Loucy (cell line): ENCODE measurements at regions not wholly inside any gene's neighbourhood (a gene's known extent, or its start where the extent isn't known, plus 50 kb on each side); places are given as distances from the start of the nearest gene placed in this dataset.
A peak's percentile ranks its signal among the peaks of the same experiment; 100 is the strongest.

Source experiments
- H2AFZ ChIP-seq: fragments of 200-600 bp; sonication (generic); 2 replicates; pipeline ENCODE4 v1.6.0; 2016; ENCODE audit warnings: antibody characterized with exemption, mild to moderate bottlenecking, low read length, moderate library complexity
- H3F3A ChIP-seq: fragments of 200-600 bp; 2 replicates; pipeline ENCODE4 v1.6.0; 2016; ENCODE audit warnings: antibody characterized with exemption, low read depth, mild to moderate bottlenecking
- H3K27me3 ChIP-seq: fragments of 200-600 bp; sonication (generic); 2 replicates; pipeline ENCODE4 v1.6.1; 2014; ENCODE audit warnings: low read length, mild to moderate bottlenecking; ENCODE audit not compliant: insufficient read depth, poor library complexity, severe bottlenecking
- H3K36me3 ChIP-seq: fragments of 200-600 bp; sonication (generic); 2 replicates; pipeline ENCODE4 v1.6.1; 2016; ENCODE audit warnings: low read length; ENCODE audit not compliant: insufficient read depth
- H3K4me1 ChIP-seq: fragments of 200-600 bp; sonication (generic); 2 replicates; pipeline ENCODE4 v1.5.1; 2014; ENCODE audit warnings: low read length, mild to moderate bottlenecking; ENCODE audit not compliant: insufficient read depth, poor library complexity, severe bottlenecking
- H3K4me2 ChIP-seq: fragments of 200-600 bp; sonication (generic); 2 replicates; pipeline ENCODE4 v1.6.0; 2014; ENCODE audit warnings: antibody characterized with exemption, low read length, low read depth, mild to moderate bottlenecking; ENCODE audit not compliant: poor library complexity, severe bottlenecking
- H3K4me3 ChIP-seq: fragments of 200-600 bp; sonication (generic); 2 replicates; pipeline ENCODE4 v1.5.1; 2014; ENCODE audit warnings: low read length, mild to moderate bottlenecking, mixed read lengths; ENCODE audit not compliant: poor library complexity, severe bottlenecking
- H3K79me2 ChIP-seq: fragments of 200-600 bp; sonication (generic); 2 replicates; pipeline ENCODE4 v1.6.1; 2014; ENCODE audit warnings: low read length; ENCODE audit not compliant: insufficient read depth
- H3K9ac ChIP-seq: fragments of 200-600 bp; sonication (generic); 2 replicates; pipeline ENCODE4 v1.6.0; 2014; ENCODE audit warnings: mild to moderate bottlenecking, low read depth, low read length, moderate library complexity; ENCODE audit not compliant: poor library complexity, severe bottlenecking
- H3K9me2 ChIP-seq: fragments of 200-600 bp; sonication (generic); replicated peaks from 2 replicates; pipeline ENCODE4 v1.6.1; 2016; ENCODE audit warnings: low read depth, low read length, mixed read lengths
- H3K9me3 ChIP-seq: fragments of 200-600 bp; sonication (generic); 2 replicates; pipeline ENCODE4 v1.6.1; 2014; ENCODE audit warnings: mild to moderate bottlenecking, antibody characterized with exemption, low read length, low read depth; ENCODE audit not compliant: insufficient read depth
- H4K20me1 ChIP-seq: fragments of 200-600 bp; sonication (generic); 2 replicates; pipeline ENCODE4 v1.6.0; 2014; ENCODE audit warnings: antibody characterized with exemption, low read length, mild to moderate bottlenecking; ENCODE audit not compliant: insufficient read depth, poor library complexity, severe bottlenecking
- EZH2phosphoT487 ChIP-seq: fragments of 200-600 bp; IDR thresholded peaks from 2 replicates; pipeline ENCODE4 v1.6.1; 2018; ENCODE audit warnings: antibody characterized with exemption, mild to moderate bottlenecking, moderate library complexity, borderline replicate concordance
- TF ChIP-seq, protein P1 (sequence below): fragments of 200-600 bp; sonication (generic); conservative IDR thresholded peaks from 2 replicates; pipeline ENCODE4 v1.5.1; 2014; ENCODE audit warnings: mild to moderate bottlenecking, antibody characterized with exemption, low read length

DNA sequence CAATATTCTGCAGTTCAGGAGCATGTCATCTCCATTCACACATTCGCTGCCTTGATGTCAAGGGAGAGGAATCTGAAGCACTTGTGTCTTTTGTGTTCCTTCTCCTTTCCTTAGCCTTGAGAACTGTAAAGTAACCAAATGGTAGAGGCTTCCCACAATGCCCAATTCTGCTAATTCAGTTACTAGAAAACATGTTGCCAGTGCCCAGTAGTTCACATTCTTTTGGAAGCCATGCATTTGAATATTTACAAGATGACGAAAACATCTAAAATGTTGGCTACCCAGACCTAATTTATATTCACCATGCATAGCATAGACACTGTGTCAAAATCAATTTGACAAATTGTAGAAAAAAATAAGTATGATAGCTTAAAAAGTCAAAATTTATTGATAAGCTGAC lies 852.7 kb upstream of the PHF14 start:
- no peak overlapping the region for H3K4me3 ChIP-seq
- H3K9me3 ChIP-seq, result no peaks in the 10 kb centered on the region
- TF ChIP-seq, protein P1, sequence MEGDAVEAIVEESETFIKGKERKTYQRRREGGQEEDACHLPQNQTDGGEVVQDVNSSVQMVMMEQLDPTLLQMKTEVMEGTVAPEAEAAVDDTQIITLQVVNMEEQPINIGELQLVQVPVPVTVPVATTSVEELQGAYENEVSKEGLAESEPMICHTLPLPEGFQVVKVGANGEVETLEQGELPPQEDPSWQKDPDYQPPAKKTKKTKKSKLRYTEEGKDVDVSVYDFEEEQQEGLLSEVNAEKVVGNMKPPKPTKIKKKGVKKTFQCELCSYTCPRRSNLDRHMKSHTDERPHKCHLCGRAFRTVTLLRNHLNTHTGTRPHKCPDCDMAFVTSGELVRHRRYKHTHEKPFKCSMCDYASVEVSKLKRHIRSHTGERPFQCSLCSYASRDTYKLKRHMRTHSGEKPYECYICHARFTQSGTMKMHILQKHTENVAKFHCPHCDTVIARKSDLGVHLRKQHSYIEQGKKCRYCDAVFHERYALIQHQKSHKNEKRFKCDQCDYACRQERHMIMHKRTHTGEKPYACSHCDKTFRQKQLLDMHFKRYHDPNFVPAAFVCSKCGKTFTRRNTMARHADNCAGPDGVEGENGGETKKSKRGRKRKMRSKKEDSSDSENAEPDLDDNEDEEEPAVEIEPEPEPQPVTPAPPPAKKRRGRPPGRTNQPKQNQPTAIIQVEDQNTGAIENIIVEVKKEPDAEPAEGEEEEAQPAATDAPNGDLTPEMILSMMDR, result no peak

DNA sequence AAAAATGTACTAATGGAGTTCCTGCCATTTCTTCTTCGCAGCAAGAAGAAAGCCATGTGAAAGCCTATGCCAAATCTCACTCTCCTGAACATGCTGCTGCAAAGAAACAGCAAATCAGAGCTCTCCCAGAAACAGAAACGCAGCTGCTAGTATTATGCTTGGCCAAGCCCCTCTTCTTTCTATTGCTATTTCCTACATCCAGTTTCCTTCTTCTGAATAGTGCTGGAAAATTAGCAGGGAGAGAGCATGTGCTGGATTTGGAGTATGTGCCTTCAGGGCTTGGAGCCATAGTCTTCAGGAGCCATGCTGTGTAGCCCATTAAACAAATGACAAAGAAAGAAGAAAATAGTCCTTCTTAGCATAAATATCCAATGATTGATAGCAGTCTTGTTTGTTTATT lies 852.0 kb upstream of the PHF14 start:
- H3K27me3 ChIP-seq, result no peaks in the 10 kb centered on the region
- no peaks in the 10 kb centered on the region for H3K9me2 ChIP-seq
- TF ChIP-seq, protein P1, result no peak
- no peak for TF ChIP-seq EZH2phosphoT487
- H3F3A ChIP-seq, result no peaks in the 10 kb centered on the region
- H2AFZ ChIP-seq, result peak overlapping the region; percentile 62
- H3K9ac ChIP-seq, result no peak overlapping the region
- no peaks in the 10 kb centered on the region for H3K9me3 ChIP-seq
- no peaks in the 10 kb centered on the region for H3K36me3 ChIP-seq
- no peak overlapping the region for H3K4me3 ChIP-seq
- peaks cover 9% of the 10 kb centered on the region for H3K4me1 ChIP-seq
- no peak overlapping the region for H3K4me2 ChIP-seq
- H3K79me2 ChIP-seq, result no peaks in the 10 kb centered on the region
- no peaks in the 10 kb centered on the region for H4K20me1 ChIP-seq

More for the DNA sequence above, 852.7 kb upstream of the PHF14 start:
- no peak overlapping the region for H3K9ac ChIP-seq
- no peaks in the 10 kb centered on the region for H3K36me3 ChIP-seq
- H3K27me3 ChIP-seq, result no peaks in the 10 kb centered on the region
- no peaks in the 10 kb centered on the region for H3F3A ChIP-seq
- no peaks in the 10 kb centered on the region for H3K79me2 ChIP-seq
- H3K4me1 ChIP-seq, result peaks cover 9% of the 10 kb centered on the region
- no peaks in the 10 kb centered on the region for H4K20me1 ChIP-seq
- no peak overlapping the region for H2AFZ ChIP-seq
- H3K9me2 ChIP-seq, result no peaks in the 10 kb centered on the region
- no peak overlapping the region for H3K4me2 ChIP-seq

DNA sequence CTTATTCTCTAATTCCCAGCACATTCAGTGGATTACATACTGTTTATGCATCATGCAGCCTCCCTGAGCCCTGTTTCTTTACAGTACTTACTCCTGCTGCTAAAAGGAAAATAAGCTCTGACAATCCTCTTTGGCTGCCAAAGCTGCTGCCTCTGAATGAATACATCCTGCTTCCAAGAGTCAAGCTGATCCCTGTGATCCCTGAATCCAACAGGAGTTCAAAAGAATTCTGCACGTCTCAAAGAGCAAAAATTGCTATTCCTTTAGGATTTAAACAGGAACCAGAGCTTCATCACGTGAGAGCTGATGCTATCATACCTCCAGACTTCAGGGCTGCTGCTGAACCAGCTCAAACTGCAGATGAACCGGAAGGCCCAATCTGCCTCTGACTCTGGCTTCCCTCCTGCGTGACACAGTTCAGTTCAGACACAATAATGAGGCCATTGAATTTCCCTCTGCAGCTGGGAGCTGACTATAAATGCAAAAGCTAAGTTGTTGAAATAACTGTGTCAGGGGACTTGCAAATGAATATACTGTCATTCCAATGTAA lies 851.0 kb upstream of the PHF14 start:
- Histone ChIP-seq H3K4me1 (peaks cover 9% of the 10 kb centered on the region), H3K27me3 (no peaks in the 10 kb centered on the region), H3K9me2 (no peaks in the 10 kb centered on the region), H4K20me1 (no peaks in the 10 kb centered on the region), H3K9me3 (no peaks in the 10 kb centered on the region), H3K4me2 (no peak overlapping the region), H3K79me2 (no peaks in the 10 kb centered on the region), H3F3A (no peaks in the 10 kb centered on the region), H2AFZ (peak overlapping the region; percentile 62), H3K4me3 (no peak overlapping the region), H3K36me3 (no peaks in the 10 kb centered on the region), H3K9ac (no peak overlapping the region)
- TF ChIP-seq, protein P1, result no peak
- TF ChIP-seq EZH2phosphoT487, result no peak
